Activated T-helper 1 cell treated with anti-CD3 and anti-CD28 coated beads, Interleukin-12 subunit alpha, Interleukin-12 subunit beta, Interleukin-2, Interleukin-4 antibody, amounts not matched to agents 30 ng/mL and 10 ng/mL and 1 ng/mL, durations not matched to agents 14 hours and 24 hours and 36 hours (primary cell): ENCODE measurements at regions not wholly inside any gene's neighbourhood (a gene's known extent, or its start where the extent isn't known, plus 50 kb on each side); places are given as distances from the start of the nearest gene placed in this dataset.
"Not testable (repeated sequence)": the region's sequence is repeated elsewhere in the genome, so short reads cannot be mapped to it uniquely, and the experiment has no call there.

Experiments used
- DNase-seq: peaks from one replicate; pipeline ENCODE4 v3.0.0; 2021; ENCODE audit warnings: low spot score
- H3K27ac Mint-ChIP-seq: one replicate; pipeline ENCODE4 v1.8.0; 2021; ENCODE audit warnings: mild to moderate bottlenecking, mixed read lengths
- H3K27me3 Mint-ChIP-seq: one replicate; pipeline ENCODE4 v1.8.0; 2022; ENCODE audit warnings: mild to moderate bottlenecking, moderate library complexity, mixed read lengths; ENCODE audit not compliant: insufficient read depth
- H3K36me3 Mint-ChIP-seq: one replicate; pipeline ENCODE4 v1.8.0; 2021; ENCODE audit warnings: low read depth, mixed read lengths
- H3K4me1 Mint-ChIP-seq: one replicate; pipeline ENCODE4 v1.8.0; 2021; ENCODE audit warnings: low read depth, mixed read lengths
- H3K4me3 Mint-ChIP-seq: one replicate; pipeline ENCODE4 v1.8.0; 2021; ENCODE audit warnings: mild to moderate bottlenecking, moderate library complexity, mixed read lengths
- H3K9me3 Mint-ChIP-seq: one replicate; pipeline ENCODE4 v1.8.0; 2021; ENCODE audit warnings: mixed read lengths
- intact Hi-C: fragments of 100-400 bp; cut with micrococcal nuclease; formaldehyde crosslinking; loops from one replicate; pipeline ENCODE4 v1.15.1; 2024

- Mint-ChIP-seq H3K4me3 (no peak overlapping the region), H3K27me3 (peaks cover 2% of the 10 kb centered on the region), H3K27ac (no peak overlapping the region), H3K36me3 (no peaks in the 10 kb centered on the region), H3K9me3 (peaks cover 7% of the 10 kb centered on the region), H3K4me1 (no peaks in the 10 kb centered on the region)
- intact Hi-C loops: no loop called here
- DNase-seq: no peak
These were observed 111.1 kb downstream of the CCNG2 start for GRCh38 chr4:77268108-77268507.

- Mint-ChIP-seq H3K4me1 (no peaks in the 10 kb centered on the region), H3K27ac (no peak overlapping the region), H3K27me3 (peaks cover 2% of the 10 kb centered on the region), H3K4me3 (no peak overlapping the region), H3K9me3 (peaks cover 3% of the 10 kb centered on the region), H3K36me3 (no peaks in the 10 kb centered on the region)
- DNase-seq: no peak
- intact Hi-C loops: no loop called here
These were observed 112.5 kb downstream of the CCNG2 start for GRCh38 chr4:77269505-77269904.

GRCh38 chr4:77273412-77273811, 116.4 kb downstream of the CCNG2 start:
- Mint-ChIP-seq H3K9me3 (no peaks in the 10 kb centered on the region), H3K4me3 (no peak overlapping the region), H3K27me3 (peaks cover 1% of the 10 kb centered on the region), H3K36me3 (no peaks in the 10 kb centered on the region), H3K4me1 (no peaks in the 10 kb centered on the region), H3K27ac (no peak overlapping the region)
- intact Hi-C loops: no loop called here
- DNase-seq: no peak

- H3K4me1 Mint-ChIP-seq, H3K9me3 Mint-ChIP-seq, intact Hi-C loops, H3K27ac Mint-ChIP-seq, H3K4me3 Mint-ChIP-seq, H3K36me3 Mint-ChIP-seq, H3K27me3 Mint-ChIP-seq, DNase-seq: not testable (repeated sequence)
These were observed 122.1 kb downstream of the CCNG2 start for GRCh38 chr4:77279114-77279513.

- no peak overlapping the region for H3K4me3 Mint-ChIP-seq
- no peaks in the 10 kb centered on the region for H3K4me1 Mint-ChIP-seq
- no peaks in the 10 kb centered on the region for H3K27me3 Mint-ChIP-seq
- no peaks in the 10 kb centered on the region for H3K9me3 Mint-ChIP-seq
- no peaks in the 10 kb centered on the region for H3K36me3 Mint-ChIP-seq
- H3K27ac Mint-ChIP-seq: no peak overlapping the region
- intact Hi-C loops: no loop called here
- DNase-seq: no peak
These were observed 125.3 kb downstream of the CCNG2 start for GRCh38 chr4:77282305-77282704.

- no peak overlapping the region for H3K27ac Mint-ChIP-seq
- H3K4me3 Mint-ChIP-seq: no peak overlapping the region
- no peaks in the 10 kb centered on the region for H3K4me1 Mint-ChIP-seq
- no peaks in the 10 kb centered on the region for H3K27me3 Mint-ChIP-seq
- intact Hi-C loops: no loop called here
- no peaks in the 10 kb centered on the region for H3K36me3 Mint-ChIP-seq
- H3K9me3 Mint-ChIP-seq: no peaks in the 10 kb centered on the region
- no peak for DNase-seq
These were observed 127.0 kb downstream of the CCNG2 start for GRCh38 chr4:77284036-77284435.

- intact Hi-C loops: no loop called here
- H3K27ac Mint-ChIP-seq: no peak overlapping the region
- no peak overlapping the region for H3K4me3 Mint-ChIP-seq
- no peaks in the 10 kb centered on the region for H3K9me3 Mint-ChIP-seq
- no peaks in the 10 kb centered on the region for H3K27me3 Mint-ChIP-seq
- no peaks in the 10 kb centered on the region for H3K36me3 Mint-ChIP-seq
- H3K4me1 Mint-ChIP-seq: no peaks in the 10 kb centered on the region
- DNase-seq: no peak
These were observed 129.9 kb downstream of the CCNG2 start for GRCh38 chr4:77286906-77287305.

- Mint-ChIP-seq H3K9me3 (no peaks in the 10 kb centered on the region), H3K27me3 (peaks cover 1% of the 10 kb centered on the region), H3K36me3 (no peaks in the 10 kb centered on the region), H3K27ac (no peak overlapping the region), H3K4me3 (no peak overlapping the region), H3K4me1 (no peaks in the 10 kb centered on the region)
- no peak for DNase-seq
- intact Hi-C loops: no loop called here
These were observed 136.4 kb downstream of the CCNG2 start for GRCh38 chr4:77293426-77293825.

- H3K27ac Mint-ChIP-seq, intact Hi-C loops, H3K4me3 Mint-ChIP-seq, H3K36me3 Mint-ChIP-seq, H3K4me1 Mint-ChIP-seq, DNase-seq, H3K27me3 Mint-ChIP-seq, H3K9me3 Mint-ChIP-seq: not testable (repeated sequence)
These were observed 144.0 kb downstream of the CCNG2 start for GRCh38 chr4:77300996-77301395.

GRCh38 chr4:77305766-77306165, 148.8 kb downstream of the CCNG2 start:
- Mint-ChIP-seq H3K27ac (no peak overlapping the region), H3K9me3 (no peaks in the 10 kb centered on the region), H3K36me3 (no peaks in the 10 kb centered on the region), H3K27me3 (peaks cover 2% of the 10 kb centered on the region), H3K4me1 (no peaks in the 10 kb centered on the region), H3K4me3 (no peak overlapping the region)
- no peak for DNase-seq
- intact Hi-C loops: no loop called here

GRCh38 chr4:77306496-77306895, 149.5 kb downstream of the CCNG2 start:
- Mint-ChIP-seq H3K27ac (no peak overlapping the region), H3K4me1 (no peaks in the 10 kb centered on the region), H3K9me3 (no peaks in the 10 kb centered on the region), H3K27me3 (peaks cover 2% of the 10 kb centered on the region), H3K4me3 (no peak overlapping the region), H3K36me3 (no peaks in the 10 kb centered on the region)
- intact Hi-C loops: no loop called here
- DNase-seq: no peak

GRCh38 chr4:77308843-77309242, 151.8 kb downstream of the CCNG2 start:
- DNase-seq: no peak
- Mint-ChIP-seq H3K4me1 (no peaks in the 10 kb centered on the region), H3K36me3 (no peaks in the 10 kb centered on the region), H3K9me3 (no peaks in the 10 kb centered on the region), H3K4me3 (no peak overlapping the region), H3K27ac (no peak overlapping the region), H3K27me3 (peaks cover 5% of the 10 kb centered on the region)
- intact Hi-C loops: loop anchor here (1.0 kb wide), 1 partner anchor 69 kb away; no protein-coding TSS in a partner anchor

GRCh38 chr4:77309496-77309895, 152.5 kb downstream of the CCNG2 start:
- no peak for DNase-seq
- peaks cover 5% of the 10 kb centered on the region for H3K27me3 Mint-ChIP-seq
- no peak overlapping the region for H3K4me3 Mint-ChIP-seq
- intact Hi-C loops: loop anchor here (1.0 kb wide), 1 partner anchor 69 kb away; no protein-coding TSS in a partner anchor
- no peak overlapping the region for H3K27ac Mint-ChIP-seq
- no peaks in the 10 kb centered on the region for H3K4me1 Mint-ChIP-seq
- no peaks in the 10 kb centered on the region for H3K36me3 Mint-ChIP-seq
- no peaks in the 10 kb centered on the region for H3K9me3 Mint-ChIP-seq

GRCh38 chr4:77310931-77311330, 153.9 kb downstream of the CCNG2 start:
- no peak for DNase-seq
- Mint-ChIP-seq H3K36me3 (no peaks in the 10 kb centered on the region), H3K4me3 (no peak overlapping the region), H3K4me1 (no peaks in the 10 kb centered on the region), H3K27me3 (peaks cover 5% of the 10 kb centered on the region), H3K9me3 (no peaks in the 10 kb centered on the region), H3K27ac (no peak overlapping the region)
- intact Hi-C loops: no loop called here
